ENCODE measurements at regions not wholly inside any gene's neighbourhood (a gene's known extent, or its start where the extent isn't known, plus 50 kb on each side); places are given as distances from the start of the nearest gene placed in this dataset.
"Not testable (repeated sequence)": the region's sequence is repeated elsewhere in the genome, so short reads cannot be mapped to it uniquely, and the experiment has no call there.

DNA sequence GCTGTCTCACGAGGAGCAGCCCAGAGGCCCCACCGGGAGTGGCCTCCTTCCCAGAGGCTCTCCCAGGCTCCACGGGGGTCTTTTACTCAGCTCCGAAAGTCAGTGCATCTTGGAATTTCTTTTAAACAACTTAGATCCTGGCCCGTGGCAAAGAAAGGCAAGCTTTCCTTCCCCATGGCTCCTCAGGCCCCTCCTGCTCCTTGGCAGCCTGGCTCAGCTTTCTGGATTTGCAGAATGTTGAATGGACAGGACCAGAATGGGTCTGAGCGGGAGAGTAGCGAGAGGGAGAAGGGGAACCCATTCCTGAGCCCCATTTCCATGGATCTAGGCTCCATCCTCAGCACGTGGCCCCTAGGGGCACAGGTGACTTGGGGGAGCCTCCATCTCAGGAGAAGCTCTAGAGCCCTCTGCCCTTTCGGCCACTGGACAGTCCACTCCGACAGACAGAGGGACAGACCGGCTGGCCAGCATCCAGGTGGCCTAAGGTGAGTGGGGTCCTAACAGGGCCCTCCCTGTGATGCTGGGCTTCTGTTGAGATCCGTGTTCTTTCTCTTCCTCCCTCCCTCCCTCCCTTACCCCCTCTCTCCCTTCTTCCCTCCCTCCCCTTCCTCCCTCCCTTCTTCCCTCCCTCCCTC lies 173.9 kb upstream of the PPP1R26 start:
- no peak for DNase-seq (ENCODE audit: low read depth in 3 of 3, low spot score in 2 of 3)

DNA sequence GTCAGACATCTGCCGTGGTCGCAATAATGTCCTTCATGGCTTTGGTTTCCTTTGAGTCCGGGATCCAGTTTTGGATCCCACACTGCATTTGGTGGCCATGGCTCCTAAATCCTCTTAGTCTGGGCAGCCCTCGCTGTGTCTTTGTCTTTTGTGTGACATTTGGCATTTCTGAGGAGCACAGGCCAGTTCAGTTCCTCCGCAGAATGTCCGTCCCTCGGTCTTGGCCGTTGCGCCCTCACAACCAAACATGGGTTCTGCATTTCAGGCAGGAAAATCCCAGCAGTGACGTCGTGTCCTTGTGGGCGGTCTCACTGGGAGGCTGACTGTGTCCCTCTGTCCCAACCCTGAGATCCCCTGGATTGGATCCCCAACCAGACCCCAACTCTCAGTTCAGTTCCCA lies 172.9 kb upstream of the PPP1R26 start:
- DNase-seq (ENCODE audit: low read depth in 3 of 3, low spot score in 2 of 3), result no peak

DNA sequence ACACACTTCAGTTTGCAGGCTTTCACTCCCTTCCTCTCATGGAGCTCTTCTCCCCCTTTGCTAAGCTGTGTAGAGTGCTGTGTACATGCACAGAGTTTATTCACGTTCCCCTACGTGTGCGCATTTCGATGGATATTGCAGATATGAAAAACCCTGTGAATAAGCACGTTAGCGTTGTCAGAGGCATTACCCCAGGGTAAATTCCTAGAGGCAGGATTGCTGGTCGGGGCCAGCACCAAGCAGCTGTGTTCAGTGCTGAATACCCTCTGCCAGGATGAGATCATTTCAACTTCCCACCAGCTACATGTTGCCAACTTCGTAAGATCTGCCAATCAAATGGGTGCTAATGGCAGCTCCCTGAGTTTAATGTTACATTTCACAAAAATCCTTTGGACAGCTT lies 172.3 kb upstream of the PPP1R26 start:
- no peak for DNase-seq (ENCODE audit: low read depth in 3 of 3, low spot score in 2 of 3)

DNA sequence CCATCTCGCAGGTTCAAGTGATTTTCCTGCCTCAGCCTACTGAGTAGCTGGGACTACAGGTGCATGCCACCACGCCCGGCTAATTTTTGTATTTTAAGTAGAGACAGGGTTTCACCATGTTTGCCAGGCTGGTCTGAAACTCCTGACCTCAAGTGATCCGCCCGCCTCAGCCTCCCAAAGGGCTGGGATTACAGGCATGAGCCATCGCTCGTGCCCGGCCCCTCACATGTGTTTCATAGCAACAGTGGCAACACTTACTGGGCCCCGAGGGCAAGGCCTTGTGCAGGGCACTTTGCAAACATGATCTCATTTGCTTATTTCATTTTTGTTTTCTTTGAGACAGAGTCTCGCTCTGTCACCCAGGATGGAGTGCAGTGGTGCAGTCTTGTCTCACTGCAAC lies 171.7 kb upstream of the PPP1R26 start:
- DNase-seq (ENCODE audit: low read depth in 3 of 3, low spot score in 2 of 3), result not testable (repeated sequence)

DNA sequence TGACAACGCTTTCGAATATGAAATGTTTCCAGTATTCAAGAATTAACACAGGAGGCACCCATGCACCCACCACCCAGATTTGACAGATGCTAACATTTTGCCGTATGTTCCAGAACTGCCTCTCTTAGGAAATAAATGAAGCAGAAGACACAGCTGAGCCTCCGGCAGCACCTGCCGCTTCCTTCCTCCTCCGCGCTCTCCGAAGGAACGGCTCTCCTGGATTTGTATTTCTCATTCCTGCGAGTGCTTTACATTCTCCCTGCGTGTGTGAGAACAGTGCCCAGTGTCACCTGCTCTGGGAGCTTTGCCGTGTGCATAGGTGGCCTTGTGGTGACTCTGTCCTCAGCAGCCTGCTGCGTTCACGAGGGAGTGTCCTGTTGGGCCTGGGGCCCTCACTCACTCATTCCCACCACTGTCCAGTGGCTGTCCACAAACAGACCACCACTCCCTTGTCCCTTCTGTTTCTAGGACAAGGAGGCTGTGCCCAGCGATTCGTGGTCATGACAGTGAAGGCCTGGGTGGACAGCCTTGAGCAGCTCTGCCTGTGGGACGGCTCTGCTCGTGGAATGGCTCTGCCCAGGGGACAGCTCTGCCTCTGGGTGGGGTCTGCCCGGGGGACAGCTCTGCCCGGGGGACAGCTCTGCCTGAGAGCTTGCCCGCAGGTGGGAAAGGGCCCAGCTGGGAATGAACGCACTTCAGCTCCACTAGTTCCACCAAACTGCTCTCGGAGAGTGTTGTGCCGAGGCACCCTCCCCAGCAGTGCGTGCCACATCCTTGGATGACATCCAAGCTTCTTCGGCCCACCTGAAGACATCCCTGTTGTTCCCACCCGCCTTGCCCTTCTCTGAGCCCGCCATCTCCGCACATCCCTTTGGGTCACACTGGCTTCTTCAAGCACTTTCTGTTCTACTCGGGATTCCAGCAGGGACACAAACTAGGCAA lies 170.5 kb upstream of the PPP1R26 start:
- no peak for DNase-seq (ENCODE audit: low read depth in 3 of 3, low spot score in 2 of 3)

DNA sequence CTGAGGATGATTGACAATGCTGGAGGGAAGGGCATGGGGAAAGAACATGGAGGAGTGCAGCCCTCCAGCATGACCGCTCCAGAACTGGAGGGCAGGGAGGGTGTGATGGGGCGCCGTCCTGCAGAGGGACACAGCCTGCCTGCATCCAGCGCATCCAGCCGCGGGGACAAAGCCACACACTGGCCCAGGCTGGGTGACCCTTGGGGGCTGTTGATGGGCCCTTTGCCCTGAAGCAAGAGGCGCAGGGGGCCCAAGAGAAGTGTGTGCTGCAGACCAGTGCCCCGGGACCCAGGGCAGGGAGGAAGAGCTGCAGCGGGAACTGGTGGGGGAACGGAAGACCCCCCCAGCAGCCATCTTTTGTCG lies 169.8 kb upstream of the PPP1R26 start:
- DNase-seq (ENCODE audit: low read depth in 3 of 3, low spot score in 2 of 3), result no peak

DNA sequence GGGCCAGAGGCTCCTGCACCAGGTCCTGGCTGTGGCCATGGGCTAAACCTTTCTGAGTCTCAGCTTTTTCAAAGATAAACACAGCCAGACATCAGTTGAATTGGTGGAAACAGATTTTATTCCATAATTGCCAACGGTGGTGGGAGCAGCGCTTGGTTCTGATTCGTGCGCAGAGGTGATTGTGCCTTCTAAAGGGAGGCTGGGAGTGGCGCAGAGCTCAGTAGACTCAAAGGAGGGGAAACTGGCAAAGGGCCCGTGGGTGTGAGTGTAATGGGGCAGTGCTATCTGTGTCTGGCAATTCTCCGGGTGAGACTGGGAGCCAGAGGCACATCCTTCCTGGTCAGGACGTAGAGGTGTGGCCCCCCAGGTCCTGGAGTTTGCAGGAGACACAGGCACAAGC lies 169.4 kb upstream of the PPP1R26 start:
- no peak for DNase-seq (ENCODE audit: low read depth in 3 of 3, low spot score in 2 of 3)

DNA sequence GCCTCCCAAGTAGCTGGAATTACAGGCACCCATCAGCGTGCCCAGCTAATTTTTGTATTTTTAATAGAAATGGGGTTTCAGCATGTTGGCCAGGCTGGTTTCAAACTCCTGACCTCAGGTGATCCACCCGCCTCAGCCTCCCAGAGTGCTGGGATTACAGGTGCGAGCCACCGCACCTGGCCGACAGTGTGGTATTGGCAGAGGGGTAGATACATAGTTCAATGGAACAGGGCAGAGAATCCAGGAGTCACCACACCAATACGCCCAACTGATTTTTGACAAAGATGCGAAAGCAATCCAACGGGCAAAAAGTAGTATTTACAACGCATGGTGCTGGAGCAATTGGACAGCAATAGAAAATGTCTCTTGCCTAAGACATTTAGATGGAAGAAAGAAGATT lies 164.0 kb upstream of the PPP1R26 start:
- DNase-seq (ENCODE audit: low read depth in 3 of 3, low spot score in 2 of 3), result no peak

DNA sequence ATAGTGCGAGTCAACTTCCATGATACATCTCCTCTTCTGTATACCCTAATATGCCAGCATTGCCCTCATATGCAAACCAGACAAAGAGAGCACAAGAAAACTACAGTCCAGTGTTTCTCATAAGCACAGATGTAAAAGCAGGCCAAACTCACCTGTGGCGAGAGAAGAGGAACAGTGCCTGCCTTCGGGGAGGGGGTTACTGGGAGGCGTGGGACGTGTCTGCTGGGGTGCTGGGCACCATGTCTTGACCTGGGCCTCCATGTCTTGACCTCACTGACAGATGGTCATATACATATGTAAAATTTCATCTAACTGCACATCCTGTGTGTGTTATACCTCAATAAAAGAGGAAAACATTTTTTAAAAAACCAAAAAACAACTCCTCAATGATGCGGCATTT lies 159.3 kb upstream of the PPP1R26 start:
- DNase-seq (ENCODE audit: low read depth in 3 of 3, low spot score in 2 of 3), result no peak

DNA sequence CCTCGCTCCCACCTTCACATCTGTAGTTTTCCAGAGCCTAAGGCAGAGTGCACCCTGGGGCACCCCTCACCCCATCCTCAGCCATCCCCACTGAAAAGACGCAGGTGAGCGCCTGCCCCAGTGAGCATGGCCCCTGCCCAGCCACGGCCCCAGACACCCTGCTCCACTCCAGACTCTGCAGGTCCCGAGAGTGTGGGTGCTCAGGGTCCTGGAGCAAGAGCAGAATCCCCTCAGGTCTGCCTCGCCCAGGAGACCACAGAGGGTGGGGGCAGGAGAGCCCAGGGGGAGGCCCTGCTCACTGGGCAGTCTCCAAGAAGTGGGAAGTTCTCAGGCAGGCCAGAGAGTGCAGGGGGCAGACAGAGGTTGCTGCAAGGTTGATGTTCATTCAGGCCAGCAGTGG lies 158.6 kb upstream of the PPP1R26 start:
- no peak for DNase-seq (ENCODE audit: low read depth in 3 of 3, low spot score in 2 of 3)

DNA sequence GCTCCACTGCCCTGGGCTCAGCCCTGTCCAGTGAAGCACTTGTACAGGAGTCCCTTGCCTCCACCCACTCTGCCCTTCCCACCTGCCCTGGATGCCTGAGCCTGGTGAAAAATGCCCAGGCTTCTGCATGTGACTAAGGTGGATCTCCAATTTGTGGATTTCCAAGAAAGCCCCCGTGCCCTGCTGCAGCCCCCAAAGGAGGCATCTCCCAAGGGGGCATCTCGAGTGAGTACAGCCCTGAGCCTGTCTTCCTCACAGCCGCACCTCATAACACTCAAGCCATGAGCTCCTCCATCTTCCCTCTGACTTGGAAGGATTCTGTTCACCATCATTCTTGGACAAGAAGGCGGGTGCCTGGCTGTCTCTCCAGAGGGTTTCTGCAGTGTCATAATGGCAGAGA lies 158.0 kb upstream of the PPP1R26 start:
- DNase-seq (ENCODE audit: low read depth in 3 of 3, low spot score in 2 of 3), result no peak

DNA sequence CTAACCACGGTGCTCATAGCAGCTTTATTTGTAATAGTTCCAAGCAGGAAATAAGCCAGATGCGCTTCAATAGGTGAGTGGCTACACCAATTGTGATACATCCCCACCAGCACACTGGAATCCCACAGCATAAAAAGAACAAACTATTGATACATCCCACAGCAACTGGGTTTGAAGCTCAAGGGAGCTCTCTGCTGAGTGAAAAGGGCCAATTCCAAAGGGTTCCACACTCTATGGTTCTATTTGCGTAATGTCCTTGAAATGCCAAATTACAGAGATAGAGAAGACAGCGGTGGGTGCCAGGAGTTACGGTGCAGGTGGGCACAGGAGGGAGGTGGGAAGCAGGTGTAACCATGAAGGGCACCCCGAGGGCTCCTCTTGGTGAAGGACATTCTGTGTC lies 155.3 kb upstream of the PPP1R26 start:
- no peak for DNase-seq (ENCODE audit: low read depth in 3 of 3, low spot score in 2 of 3)

DNA sequence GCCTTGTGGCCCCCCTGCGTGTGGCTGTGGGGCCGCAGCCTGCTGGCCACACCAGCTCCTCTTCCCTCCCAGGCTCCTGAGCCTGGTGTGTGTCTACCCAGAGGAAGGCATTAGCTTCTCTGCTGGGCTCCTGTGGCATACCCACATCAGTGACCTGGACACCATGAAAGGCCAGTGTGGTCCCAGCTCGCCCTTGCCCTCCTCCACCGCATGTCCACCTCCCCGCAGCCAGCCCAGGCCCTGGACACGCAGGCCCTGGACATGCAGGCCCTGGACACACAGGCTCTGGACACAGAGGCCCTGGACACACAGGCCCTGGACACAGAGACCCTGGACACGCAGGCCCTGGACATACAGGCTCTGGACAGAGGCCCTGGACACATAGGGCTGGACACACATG lies 153.4 kb upstream of the PPP1R26 start:
- DNase-seq (ENCODE audit: low read depth in 3 of 3, low spot score in 2 of 3), result no peak

DNA sequence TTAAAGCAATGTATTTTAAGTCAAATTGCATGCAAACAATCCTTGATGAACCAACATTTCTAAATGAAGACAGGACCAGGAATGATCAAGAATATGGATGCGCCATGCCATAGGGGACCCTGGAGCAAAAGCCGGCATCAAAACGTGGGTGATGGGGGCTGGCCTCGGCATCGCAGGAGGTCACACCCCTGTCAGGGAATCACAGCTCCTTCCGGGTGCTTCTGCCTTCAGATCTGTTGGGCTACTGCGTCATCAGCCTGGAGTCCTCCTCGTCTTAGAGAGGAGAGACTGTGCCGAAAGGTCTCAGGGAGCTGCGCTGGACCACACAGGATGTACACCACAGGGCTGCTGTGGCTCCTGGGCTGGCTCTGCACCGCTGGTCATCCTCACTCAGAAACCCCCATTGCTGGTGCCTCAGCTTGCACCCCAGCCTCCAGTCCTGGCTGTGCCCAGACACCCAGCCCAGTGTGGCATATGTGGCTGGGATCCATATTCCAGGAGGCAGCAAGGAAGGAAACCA lies 152.9 kb upstream of the PPP1R26 start:
- no peak for DNase-seq (ENCODE audit: low read depth in 3 of 3, low spot score in 2 of 3)

DNA sequence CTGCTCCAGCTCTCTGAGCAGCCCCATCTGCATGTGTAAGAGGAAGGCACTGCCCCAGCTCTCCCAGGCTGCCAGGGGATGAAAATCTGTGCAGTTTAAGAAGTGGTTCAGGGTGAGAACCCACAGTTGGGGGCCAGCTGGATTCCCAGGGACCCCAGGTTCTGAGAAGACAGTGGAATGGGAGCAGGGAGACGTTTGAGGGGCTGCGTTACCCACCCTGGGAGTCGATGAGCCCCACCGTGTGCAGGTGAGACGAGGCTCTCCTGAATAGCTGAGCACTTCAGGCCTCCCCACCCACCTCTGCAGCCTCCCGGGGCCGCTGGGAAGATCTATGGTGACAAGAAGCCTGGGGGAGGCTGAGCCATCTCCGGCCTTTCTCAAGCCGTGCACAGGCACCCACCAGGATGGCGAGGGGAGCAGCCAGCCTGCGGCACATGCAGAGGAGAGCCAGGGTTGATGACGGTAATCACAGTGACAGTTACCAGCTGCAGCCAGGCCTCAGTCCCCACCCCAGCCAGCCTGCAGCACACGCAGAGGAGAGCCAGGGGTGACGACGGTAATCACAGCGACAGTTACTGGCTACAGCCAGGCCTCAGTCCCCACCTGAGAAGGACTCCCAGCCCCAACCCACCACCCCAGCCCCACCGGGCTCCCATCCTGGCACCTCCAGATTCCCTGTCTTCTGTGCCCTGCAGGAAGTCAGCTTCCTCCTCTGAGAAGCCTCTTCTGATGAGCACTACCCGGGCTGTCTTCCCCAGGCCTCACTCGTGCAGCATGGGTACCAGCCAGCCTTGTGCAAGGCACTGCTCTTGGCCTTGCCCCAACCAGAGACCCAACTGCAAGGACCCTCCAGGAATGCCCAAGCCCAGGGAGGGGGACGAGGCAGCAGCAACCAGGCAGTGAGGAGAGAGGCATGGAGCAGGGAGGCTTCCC lies 150.8 kb upstream of the PPP1R26 start:
- DNase-seq (ENCODE audit: low read depth in 3 of 3, low spot score in 2 of 3), result no peak

DNA sequence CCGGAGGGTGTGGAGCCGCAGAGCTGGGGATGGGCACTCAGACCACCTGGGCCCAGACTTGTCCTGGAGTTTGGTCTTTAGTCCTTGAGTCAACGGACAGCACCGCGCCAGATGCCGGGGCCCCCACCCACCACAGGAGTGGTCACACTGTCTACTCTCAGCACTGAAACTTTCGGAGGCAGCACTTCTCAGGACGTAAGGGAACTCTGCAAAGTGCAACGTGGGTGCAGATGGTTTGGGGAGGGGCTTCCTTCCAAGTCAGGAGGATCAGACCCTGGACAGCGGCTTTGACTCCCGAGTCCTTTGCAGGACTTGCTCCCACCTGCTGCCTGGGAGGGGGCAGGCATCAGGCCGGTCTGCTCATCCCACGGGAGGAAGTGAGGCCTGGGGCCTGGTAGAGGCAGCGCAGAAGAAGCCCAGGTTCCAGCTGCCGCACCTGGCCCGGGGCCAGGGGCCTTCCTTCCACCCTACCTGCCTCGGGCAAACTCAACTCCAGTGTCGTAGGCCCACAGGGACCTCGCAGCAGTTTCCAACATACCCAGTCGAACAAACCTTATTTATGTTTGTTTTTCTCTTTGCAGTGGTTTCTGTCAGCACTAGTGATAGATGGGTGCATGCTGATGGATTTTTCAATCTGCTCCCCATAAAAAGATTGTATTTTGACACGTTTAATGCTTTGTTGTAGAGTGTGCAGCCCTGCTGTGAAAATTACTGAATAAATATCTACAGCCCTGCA lies 149.8 kb upstream of the PPP1R26 start:
- no peak for DNase-seq (ENCODE audit: low read depth in 3 of 3, low spot score in 2 of 3)

DNA sequence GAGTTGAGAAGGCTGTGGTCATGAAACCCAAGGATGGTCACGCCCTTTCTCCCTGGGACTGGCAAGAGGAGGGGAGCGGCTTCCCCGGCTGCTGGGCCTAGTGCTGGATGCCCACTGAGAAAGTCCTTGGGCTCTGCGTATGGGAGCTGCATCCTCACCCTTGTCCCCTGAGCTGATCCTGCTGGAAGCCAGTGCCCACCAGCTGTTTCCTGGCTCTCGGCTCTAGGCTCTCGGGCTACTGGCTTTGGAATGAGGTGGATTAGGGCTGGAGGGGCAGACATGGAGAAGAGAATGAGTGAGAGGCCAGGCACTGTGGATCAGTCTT lies 149.3 kb upstream of the PPP1R26 start:
- no peak for DNase-seq (ENCODE audit: low read depth in 3 of 3, low spot score in 2 of 3)

DNA sequence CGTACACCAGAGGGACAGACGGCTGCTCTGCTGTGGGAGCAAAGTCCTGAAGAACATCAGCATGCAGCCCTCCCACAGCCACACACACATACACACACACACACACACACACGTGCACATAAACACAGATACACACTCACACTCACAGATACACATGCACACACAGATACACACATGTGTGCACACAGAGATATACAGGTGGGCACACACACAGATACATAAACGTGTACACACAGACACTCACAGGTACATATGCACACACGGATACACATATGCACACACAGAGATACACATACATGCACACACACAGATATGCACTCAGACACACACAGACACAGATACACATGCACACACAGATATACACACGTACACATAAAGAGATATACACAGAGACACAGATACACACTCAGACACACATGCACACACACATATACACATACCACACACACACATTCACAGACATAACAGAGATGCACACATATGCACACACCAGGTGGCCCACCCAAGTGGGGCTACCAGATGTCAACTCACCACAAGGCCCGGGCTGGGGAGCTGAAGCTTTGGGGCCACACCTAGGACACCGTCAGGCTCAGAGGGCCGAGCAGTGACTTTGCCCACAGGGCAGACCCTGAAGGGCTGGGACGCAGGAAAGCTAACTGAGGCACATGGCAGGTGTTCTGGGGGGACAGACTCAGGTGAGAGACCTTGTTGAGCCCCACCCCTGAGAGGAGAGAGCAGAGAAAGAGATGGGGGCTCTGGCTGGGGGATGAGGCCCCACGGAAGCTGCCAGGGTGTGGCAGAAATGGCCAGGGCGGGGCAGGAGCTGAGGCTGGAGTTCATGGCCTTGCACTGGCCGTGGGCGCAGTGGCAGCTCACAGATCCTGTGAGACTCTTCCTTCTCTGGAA lies 148.6 kb upstream of the PPP1R26 start:
- no peak for DNase-seq (ENCODE audit: low read depth in 3 of 3, low spot score in 2 of 3)

DNA sequence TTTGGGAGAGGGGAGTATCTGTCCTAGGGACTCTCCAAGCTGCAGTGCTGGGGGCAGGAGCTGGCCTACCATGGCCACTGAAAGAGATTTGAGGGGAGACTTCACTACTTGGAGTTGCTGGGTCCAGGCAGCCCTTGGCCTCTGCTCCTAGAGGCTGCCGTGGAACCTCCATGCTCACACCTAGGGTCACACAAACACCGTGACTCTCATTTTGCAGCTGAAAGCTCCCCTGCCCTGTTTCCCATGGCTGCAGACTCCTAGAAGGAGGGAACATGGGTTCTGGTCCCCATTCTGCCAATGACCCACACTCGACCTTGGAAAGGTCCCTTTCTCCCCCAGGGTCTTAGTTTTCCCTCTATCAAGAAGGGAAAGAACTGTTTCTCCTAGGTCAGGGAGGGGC lies 147.1 kb upstream of the PPP1R26 start:
- no peak for DNase-seq (ENCODE audit: low read depth in 3 of 3, low spot score in 2 of 3)

All from right renal cortex interstitium (tissue), 3 donors.